ENCODE measurements at regions not wholly inside any gene's neighbourhood (a gene's known extent, or its start where the extent isn't known, plus 50 kb on each side); places are given as distances from the start of the nearest gene placed in this dataset.

DNA sequence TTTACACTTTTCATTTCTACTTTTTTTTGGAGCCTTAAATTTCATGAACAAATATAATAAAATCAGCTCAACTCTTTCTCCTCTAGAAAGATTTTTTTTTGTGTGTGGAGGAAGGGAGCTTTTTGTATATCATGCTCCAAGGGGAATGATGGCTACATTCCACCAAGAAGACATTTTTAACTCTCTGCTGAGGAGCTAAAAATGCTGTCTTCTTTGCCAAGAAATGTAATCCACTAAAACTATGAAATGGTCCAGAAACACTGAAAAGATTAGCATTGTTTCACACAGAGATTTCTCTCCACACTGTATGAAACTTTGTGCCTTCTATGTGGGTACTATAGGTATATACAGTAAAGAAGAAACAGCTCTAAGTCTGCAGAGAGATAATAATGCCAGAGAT is 74.1 kb upstream of the ANK3 start:
- TF ChIP-seq, protein P1, sequence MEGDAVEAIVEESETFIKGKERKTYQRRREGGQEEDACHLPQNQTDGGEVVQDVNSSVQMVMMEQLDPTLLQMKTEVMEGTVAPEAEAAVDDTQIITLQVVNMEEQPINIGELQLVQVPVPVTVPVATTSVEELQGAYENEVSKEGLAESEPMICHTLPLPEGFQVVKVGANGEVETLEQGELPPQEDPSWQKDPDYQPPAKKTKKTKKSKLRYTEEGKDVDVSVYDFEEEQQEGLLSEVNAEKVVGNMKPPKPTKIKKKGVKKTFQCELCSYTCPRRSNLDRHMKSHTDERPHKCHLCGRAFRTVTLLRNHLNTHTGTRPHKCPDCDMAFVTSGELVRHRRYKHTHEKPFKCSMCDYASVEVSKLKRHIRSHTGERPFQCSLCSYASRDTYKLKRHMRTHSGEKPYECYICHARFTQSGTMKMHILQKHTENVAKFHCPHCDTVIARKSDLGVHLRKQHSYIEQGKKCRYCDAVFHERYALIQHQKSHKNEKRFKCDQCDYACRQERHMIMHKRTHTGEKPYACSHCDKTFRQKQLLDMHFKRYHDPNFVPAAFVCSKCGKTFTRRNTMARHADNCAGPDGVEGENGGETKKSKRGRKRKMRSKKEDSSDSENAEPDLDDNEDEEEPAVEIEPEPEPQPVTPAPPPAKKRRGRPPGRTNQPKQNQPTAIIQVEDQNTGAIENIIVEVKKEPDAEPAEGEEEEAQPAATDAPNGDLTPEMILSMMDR (conservative IDR thresholded peaks at IDR 0.05; ENCODE audit: low read depth in 2 of 2): no peak
- no peak for TF ChIP-seq EZH2 (IDR thresholded peaks at IDR 0.05; ENCODE audit: low read depth, unreplicated experiment)
- TF ChIP-seq ZNF114 (CRISPR knock-in tag; IDR thresholded peaks at IDR 0.05): no peak
- TF ChIP-seq, protein P2, sequence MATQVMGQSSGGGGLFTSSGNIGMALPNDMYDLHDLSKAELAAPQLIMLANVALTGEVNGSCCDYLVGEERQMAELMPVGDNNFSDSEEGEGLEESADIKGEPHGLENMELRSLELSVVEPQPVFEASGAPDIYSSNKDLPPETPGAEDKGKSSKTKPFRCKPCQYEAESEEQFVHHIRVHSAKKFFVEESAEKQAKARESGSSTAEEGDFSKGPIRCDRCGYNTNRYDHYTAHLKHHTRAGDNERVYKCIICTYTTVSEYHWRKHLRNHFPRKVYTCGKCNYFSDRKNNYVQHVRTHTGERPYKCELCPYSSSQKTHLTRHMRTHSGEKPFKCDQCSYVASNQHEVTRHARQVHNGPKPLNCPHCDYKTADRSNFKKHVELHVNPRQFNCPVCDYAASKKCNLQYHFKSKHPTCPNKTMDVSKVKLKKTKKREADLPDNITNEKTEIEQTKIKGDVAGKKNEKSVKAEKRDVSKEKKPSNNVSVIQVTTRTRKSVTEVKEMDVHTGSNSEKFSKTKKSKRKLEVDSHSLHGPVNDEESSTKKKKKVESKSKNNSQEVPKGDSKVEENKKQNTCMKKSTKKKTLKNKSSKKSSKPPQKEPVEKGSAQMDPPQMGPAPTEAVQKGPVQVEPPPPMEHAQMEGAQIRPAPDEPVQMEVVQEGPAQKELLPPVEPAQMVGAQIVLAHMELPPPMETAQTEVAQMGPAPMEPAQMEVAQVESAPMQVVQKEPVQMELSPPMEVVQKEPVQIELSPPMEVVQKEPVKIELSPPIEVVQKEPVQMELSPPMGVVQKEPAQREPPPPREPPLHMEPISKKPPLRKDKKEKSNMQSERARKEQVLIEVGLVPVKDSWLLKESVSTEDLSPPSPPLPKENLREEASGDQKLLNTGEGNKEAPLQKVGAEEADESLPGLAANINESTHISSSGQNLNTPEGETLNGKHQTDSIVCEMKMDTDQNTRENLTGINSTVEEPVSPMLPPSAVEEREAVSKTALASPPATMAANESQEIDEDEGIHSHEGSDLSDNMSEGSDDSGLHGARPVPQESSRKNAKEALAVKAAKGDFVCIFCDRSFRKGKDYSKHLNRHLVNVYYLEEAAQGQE (IDR thresholded peaks at IDR 0.05; ENCODE audit: unreplicated experiment): no peak

All from GM23338 (cell line).